ENCODE measurements at regions not wholly inside any gene's neighbourhood (a gene's known extent, or its start where the extent isn't known, plus 50 kb on each side); places are given as distances from the start of the nearest gene placed in this dataset.
"Not testable (repeated sequence)": the region's sequence is repeated elsewhere in the genome, so short reads cannot be mapped to it uniquely, and the experiment has no call there.

GRCh38 chr2:72078773-72079172 is 68.9 kb downstream of the CYP26B1 start:
- DNase-seq: no peak

- DNase-seq: no peak
Observed at GRCh38 chr2:72077702-72078169, 69.9 kb downstream of the CYP26B1 start.

DNA sequence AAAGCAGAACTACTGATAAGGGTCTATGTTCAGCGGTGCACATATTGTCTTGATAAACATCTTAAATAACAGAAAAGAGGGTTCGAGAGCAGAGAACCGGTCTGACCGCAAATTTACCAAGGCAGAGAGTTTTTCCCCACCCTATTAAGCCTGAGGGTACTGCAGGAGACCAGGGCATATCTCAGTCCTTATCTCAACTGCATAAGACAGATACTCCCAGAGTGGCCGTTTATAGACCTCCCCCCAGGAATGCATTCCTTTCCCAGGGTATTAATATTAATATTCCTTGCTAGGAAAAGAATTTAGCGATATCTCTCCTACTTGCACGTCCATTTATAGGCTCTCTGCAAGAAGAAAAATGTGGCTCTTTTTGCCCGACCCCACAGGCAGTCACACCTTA is 74.3 kb downstream of the CYP26B1 start:
- DNase-seq: not testable (repeated sequence)

- DNase-seq: not testable (repeated sequence)
Observed at GRCh38 chr2:72064197-72064596, 83.5 kb downstream of the CYP26B1 start.

GRCh38 chr2:72062336-72062735 is 85.3 kb downstream of the CYP26B1 start:
- DNase-seq: no peak

GRCh38 chr2:72057308-72057707 is 90.4 kb downstream of the CYP26B1 start:
- no peak for DNase-seq

DNA sequence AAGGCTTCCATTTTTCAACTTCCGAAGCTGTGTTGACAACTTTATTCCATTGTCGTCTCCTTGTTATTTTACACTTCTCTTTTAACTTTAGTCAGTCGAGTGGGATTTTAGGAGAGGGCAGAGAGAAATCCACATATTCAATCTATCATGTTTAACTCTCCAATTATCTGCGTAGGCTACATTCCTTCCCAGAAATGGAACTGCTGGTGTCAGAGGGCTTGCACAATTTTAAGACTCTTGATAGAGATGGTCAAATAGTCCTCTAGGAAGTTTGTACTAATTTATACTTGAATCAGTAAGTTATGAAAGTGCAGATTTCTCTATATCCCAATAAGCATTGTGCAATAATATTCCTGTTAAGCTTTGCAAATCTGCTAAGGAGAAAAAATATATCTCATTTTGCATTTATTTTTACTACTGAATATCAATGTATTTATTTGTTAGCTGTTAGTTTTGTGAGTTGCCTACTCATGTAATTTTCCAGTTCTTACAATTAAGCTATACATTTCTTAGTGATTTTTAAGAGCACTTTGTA is 95.6 kb downstream of the CYP26B1 start:
- DNase-seq: no peak

GRCh38 chr2:72051204-72051603 is 96.5 kb downstream of the CYP26B1 start:
- DNase-seq: no peak

DNA sequence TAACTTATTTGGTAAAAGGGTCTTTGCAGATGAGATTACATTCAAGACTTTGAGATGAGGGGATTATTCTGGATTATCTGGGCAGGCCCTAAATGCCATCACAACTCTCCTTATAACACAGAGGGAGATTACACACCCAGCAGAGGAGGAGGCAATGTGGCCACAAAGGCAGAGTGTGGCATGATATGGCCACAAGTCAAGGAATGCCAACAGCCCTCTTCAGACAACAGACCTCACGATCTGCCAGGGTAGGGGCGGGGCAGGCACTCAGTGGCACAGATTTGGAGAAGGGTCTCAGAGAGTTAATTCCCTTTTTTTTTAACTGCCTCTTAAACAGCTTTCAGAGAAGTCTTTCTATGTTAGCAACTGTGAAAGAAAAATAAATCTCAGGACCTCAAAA is 96.9 kb downstream of the CYP26B1 start:
- DNase-seq: no peak

GRCh38 chr2:72048881-72049477 is 98.7 kb downstream of the CYP26B1 start:
- DNase-seq: no peak

- no peak for DNase-seq
Observed at GRCh38 chr2:72043985-72044384, 103.7 kb downstream of the CYP26B1 start.

- DNase-seq: no peak
Observed at GRCh38 chr2:72041638-72042111, 106.0 kb downstream of the CYP26B1 start.

DNA sequence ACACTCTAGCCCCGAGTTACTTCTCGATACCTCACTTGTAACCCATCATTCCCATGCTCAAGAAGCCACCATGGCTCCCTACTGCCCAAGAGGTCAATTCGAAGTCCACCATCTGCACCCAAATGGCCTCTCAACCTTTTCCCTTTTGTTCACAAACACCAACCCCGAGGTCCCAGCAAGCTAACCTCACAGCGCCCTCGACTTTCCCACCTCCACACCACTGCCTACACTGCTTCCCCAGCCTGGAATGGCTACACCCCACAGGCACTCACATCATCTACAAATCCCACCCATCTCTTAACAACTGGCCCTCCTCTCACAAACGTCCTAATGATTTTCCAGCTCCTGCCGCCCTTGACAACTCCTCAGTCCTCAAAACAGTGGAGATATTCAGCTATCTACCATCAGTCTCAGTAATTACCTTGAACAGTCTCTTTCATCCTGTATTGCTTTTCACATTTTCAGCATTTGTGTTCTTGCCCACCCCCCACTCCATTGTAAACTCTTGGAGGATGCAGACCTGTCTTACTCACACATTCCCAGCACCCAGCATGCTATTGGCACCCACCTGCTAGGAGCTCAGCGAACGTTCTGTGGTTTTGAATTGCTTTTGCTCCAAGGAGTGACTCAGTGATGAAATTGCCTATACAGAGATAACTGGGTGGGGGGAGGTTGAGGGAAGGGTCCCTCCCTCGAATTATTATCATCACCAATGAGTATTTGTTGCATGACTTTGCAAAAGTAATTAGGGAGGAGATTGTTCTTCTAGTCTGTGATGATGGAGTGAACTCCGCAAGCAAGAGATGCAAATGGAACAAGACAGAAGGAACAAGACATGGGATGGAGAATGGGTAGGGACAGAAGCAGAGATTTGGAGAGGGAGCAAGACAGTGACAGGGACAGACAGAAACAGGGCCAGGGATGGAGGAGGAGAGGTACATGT is 106.8 kb downstream of the CYP26B1 start:
- DNase-seq: no peak

GRCh38 chr2:72038524-72038923 is 109.1 kb downstream of the CYP26B1 start:
- DNase-seq: no peak

DNA sequence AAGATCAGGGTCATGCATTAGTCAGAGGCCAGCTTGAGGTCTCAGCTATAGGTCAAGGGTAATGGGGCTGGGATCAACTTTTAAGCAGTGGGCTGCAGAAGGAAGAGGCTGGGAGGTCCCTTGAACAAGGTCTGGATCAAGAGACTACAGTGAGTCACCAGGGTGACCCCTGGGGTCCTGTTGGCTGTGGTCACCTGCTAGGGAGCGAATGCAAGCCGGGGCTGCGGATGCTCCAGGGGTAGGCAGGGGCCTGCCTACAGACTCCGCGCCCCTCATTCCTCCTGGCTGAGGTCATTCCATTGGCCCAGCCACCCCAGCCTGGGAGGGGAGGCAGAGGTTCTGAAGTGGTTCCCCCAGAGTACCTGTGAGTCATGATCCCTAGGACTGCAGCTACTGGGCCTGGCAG is 110.4 kb downstream of the CYP26B1 start:
- DNase-seq: no peak

DNA sequence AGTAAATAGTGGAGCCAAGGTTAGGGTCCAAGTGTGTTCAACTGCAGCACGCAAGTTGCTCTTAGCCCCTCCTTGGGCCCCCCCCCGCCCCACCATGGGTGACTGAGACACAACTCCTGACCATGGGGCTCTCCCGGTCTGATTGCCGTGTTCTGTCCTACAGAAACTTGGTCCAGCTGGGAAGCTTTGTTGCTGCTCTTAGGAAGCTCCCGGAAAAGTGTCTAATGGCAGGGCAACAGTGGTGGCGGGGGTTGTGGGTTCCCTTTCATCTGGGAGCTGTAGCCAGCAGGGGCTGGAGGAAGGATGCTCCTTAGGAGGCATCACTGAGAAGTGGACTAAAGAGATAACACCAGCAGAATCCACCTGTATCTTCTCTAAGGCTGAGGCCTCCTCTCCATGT is 111.1 kb downstream of the CYP26B1 start:
- DNase-seq: no peak

GRCh38 chr2:72036173-72036545 is 111.5 kb downstream of the CYP26B1 start:
- DNase-seq: no peak

- no peak for DNase-seq
Observed at GRCh38 chr2:72035518-72036172, 112.0 kb downstream of the CYP26B1 start.

GRCh38 chr2:72034353-72035095 is 113.1 kb downstream of the CYP26B1 start:
- DNase-seq: no peak

GRCh38 chr2:72033636-72034035 is 114.0 kb downstream of the CYP26B1 start:
- DNase-seq: no peak

DNA sequence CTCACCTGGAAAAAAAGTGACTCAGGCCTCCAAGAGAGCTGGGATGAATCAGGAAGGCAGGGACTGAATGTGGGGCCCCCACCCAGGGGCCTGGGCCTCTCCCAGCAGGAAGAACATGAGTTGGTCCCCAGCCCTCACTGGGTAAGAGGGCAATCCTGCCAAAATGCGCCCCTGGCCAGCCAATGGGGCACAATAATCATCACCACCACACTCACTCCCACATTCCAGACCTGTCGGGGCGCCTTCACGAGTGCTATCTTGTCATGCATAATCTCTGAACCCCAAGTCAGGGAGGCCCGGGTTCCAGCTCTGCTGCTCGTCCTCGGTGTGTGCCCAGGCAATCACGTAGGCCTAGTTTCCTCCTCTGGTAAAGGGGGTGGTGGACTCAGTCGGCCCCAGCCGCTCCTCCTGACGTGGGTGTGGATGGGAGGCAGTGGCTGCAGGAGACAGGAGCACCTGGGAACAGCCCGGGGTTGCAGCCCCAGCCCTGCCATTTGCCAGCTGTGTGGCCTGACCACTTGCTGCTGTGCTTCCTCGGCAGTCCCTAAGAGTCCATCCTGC is 115.1 kb downstream of the CYP26B1 start:
- no peak for DNase-seq
